GM23338 (cell line): ENCODE measurements at regions not wholly inside any gene's neighbourhood (a gene's known extent, or its start where the extent isn't known, plus 50 kb on each side); places are given as distances from the start of the nearest gene placed in this dataset.

ENCODE experiments used
- ATAC-seq: fragments of 200-7000 bp; cut with Tn5 transposase; 3 replicates; pipeline ENCODE4 v1.9.1; 2020
- DNase-seq: peaks from one replicate; pipeline ENCODE4 v3.0.0-alpha.2; 2015; ENCODE audit warnings: low spot score
- H2AFZ ChIP-seq: fragments of 200-600 bp; sonication (generic); 2 replicates; pipeline ENCODE4 v1.8.0; 2016; ENCODE audit warnings: antibody characterized with exemption, mild to moderate bottlenecking, moderate library complexity
- H3F3A ChIP-seq: fragments of 200-600 bp; sonication (generic); replicated peaks from 2 replicates; pipeline ENCODE4 v1.8.0; 2017; ENCODE audit warnings: antibody characterized with exemption, mixed run types, low read depth
- H3K27ac ChIP-seq: fragments of 200-600 bp; sonication (generic); 2 replicates; pipeline ENCODE4 v1.6.1; 2016; ENCODE audit warnings: low read depth
- H3K27me3 ChIP-seq: fragments of 200-600 bp; sonication (generic); 2 replicates; pipeline ENCODE4 v1.8.0; 2016; ENCODE audit warnings: mild to moderate bottlenecking, mixed run types, moderate library complexity; ENCODE audit not compliant: insufficient read depth
- H3K36me3 ChIP-seq: fragments of 200-600 bp; sonication (generic); 2 replicates; pipeline ENCODE4 v1.8.0; 2016; ENCODE audit warnings: mild to moderate bottlenecking; ENCODE audit not compliant: insufficient read depth
- H3K4me1 ChIP-seq: fragments of 200-600 bp; sonication (generic); 2 replicates; pipeline ENCODE4 v1.8.0; 2016; ENCODE audit warnings: mild to moderate bottlenecking, moderate library complexity; ENCODE audit not compliant: insufficient read depth
- H3K4me2 ChIP-seq: fragments of 200-600 bp; sonication (generic); 2 replicates; pipeline ENCODE4 v1.7.1; 2017; ENCODE audit warnings: mixed run types
- H3K4me3 ChIP-seq: fragments of 200-600 bp; sonication (generic); 2 replicates; pipeline ENCODE4 v1.6.1; 2016; ENCODE audit warnings: mixed run types
- H3K79me2 ChIP-seq: fragments of 200-600 bp; sonication (generic); replicated peaks from 2 replicates; pipeline ENCODE4 v1.8.0; 2017; ENCODE audit warnings: mild to moderate bottlenecking; ENCODE audit not compliant: insufficient read depth
- H3K9me2 ChIP-seq: fragments of 200-600 bp; sonication (generic); 2 replicates; pipeline ENCODE4 v1.8.0; 2017; ENCODE audit not compliant: insufficient read depth
- H4K20me1 ChIP-seq: fragments of 200-600 bp; sonication (generic); replicated peaks from 2 replicates; pipeline ENCODE4 v1.8.0; 2017; ENCODE audit warnings: mild to moderate bottlenecking; ENCODE audit not compliant: insufficient read depth
- H3K27ac Mint-ChIP-seq: 2 replicates; pipeline ENCODE4 v1.8.0; 2020; ENCODE audit warnings: inconsistent platforms, mild to moderate bottlenecking, moderate library complexity, mixed read lengths
- H3K27me3 Mint-ChIP-seq: 3 replicates; pipeline ENCODE4 v1.8.0; 2022; ENCODE audit warnings: low read depth, mild to moderate bottlenecking, moderate library complexity, mixed read lengths, inconsistent platforms; ENCODE audit not compliant: insufficient read depth, poor library complexity
- H3K36me3 Mint-ChIP-seq: 3 replicates; pipeline ENCODE4 v1.8.0; 2021; ENCODE audit warnings: low read depth, mild to moderate bottlenecking, inconsistent platforms, moderate library complexity, mixed read lengths
- H3K4me1 Mint-ChIP-seq: 3 replicates; pipeline ENCODE4 v1.8.0; 2020; ENCODE audit warnings: mild to moderate bottlenecking, inconsistent platforms, mixed read lengths
- H3K4me3 Mint-ChIP-seq: 3 replicates; pipeline ENCODE4 v1.8.0; 2021; ENCODE audit warnings: moderate library complexity, mild to moderate bottlenecking, inconsistent platforms, mixed read lengths
- H3K9me3 Mint-ChIP-seq: 3 replicates; pipeline ENCODE4 v1.8.0; 2020; ENCODE audit warnings: moderate library complexity, mild to moderate bottlenecking, inconsistent platforms, mixed read lengths
- CREB1 ChIP-seq: fragments of 250-450 bp; sonication (Bioruptor Pico); IDR thresholded peaks from 2 replicates; pipeline ENCODE4 v1.5.0; 2020; ENCODE audit warnings: low read depth, mild to moderate bottlenecking, moderate library complexity
- EZH2 ChIP-seq: fragments of 200-600 bp; sonication (generic); IDR thresholded peaks from one replicate; pipeline ENCODE4 v1.8.0; 2017; ENCODE audit warnings: antibody characterized with exemption, mild to moderate bottlenecking, low read depth; ENCODE audit not compliant: unreplicated experiment
- EZH2phosphoT487 ChIP-seq: fragments of 200-600 bp; sonication (generic); IDR thresholded peaks from one replicate; pipeline ENCODE4 v1.8.1; 2018; ENCODE audit warnings: antibody characterized with exemption; ENCODE audit not compliant: unreplicated experiment
- JUNB ChIP-seq: IDR thresholded peaks from one replicate; pipeline ENCODE4 v1.6.1; 2016; ENCODE audit warnings: antibody characterized with exemption; ENCODE audit not compliant: unreplicated experiment
- NANOG ChIP-seq: IDR thresholded peaks from 2 replicates; pipeline ENCODE4 v1.6.1; 2016; ENCODE audit warnings: antibody characterized with exemption, borderline replicate concordance
- POLR2AphosphoS5 ChIP-seq: IDR thresholded peaks from 2 replicates; pipeline ENCODE4 v1.6.1; 2016; ENCODE audit warnings: antibody characterized with exemption, low read depth
- STAT1 ChIP-seq: IDR thresholded peaks from one replicate; pipeline ENCODE4 v1.6.1; 2016; ENCODE audit warnings: antibody characterized with exemption; ENCODE audit not compliant: unreplicated experiment
- ZNF114 ChIP-seq: fragments of 250-450 bp; sonication (Bioruptor Pico); IDR thresholded peaks from 2 replicates; pipeline ENCODE4 v1.5.0; 2020; ENCODE audit warnings: mild to moderate bottlenecking, moderate library complexity
- ZNF331 ChIP-seq: fragments of 250-450 bp; sonication (Bioruptor Pico); IDR thresholded peaks from 2 replicates; pipeline ENCODE4 v1.5.0; 2020; ENCODE audit warnings: low read depth, mild to moderate bottlenecking, moderate library complexity
- TF ChIP-seq, protein P1 (sequence below): IDR thresholded peaks from one replicate; pipeline ENCODE4 v1.6.1; 2018; ENCODE audit warnings: antibody characterized with exemption; ENCODE audit not compliant: unreplicated experiment
- TF ChIP-seq, protein P2 (sequence below), 2 experiments: fragments of 200-600 bp in 1 of 2; sonication (generic) in 1 of 2; conservative IDR thresholded peaks; 2 replicates each; pipeline versions ENCODE4 v1.5.1 to v1.6.1; 2016 to 2017; ENCODE audit warnings: antibody characterized with exemption in 2 of 2, low read depth in 2 of 2, mild to moderate bottlenecking in 2 of 2, moderate library complexity in 1 of 2
- TF ChIP-seq, protein P3 (sequence below): IDR thresholded peaks from 2 replicates; pipeline ENCODE4 v1.6.1; 2016; ENCODE audit warnings: antibody characterized with exemption
- TF ChIP-seq, protein P4 (sequence below): fragments of 250-450 bp; sonication (Bioruptor Pico); IDR thresholded peaks from 2 replicates; pipeline ENCODE4 v1.5.0; 2020; ENCODE audit warnings: mild to moderate bottlenecking, moderate library complexity

DNA sequence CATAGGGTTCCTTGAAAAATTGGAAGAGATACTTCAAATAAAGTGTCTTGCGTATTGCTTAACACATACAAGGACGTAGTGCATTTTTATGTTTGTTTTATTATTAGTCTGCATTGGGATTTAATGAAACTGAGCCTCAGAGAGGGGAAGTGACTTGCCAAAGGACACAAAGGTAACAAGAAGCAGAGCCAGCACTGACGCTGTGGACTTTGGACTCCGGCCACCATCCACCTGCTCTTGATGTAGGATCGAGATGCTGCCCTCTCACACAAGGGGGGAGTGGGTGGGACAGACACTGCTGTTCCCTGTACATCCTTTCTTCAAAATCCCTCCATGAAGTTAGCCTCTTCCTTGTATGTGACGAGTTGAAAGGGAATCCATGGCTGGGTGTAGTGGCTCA is 435.4 kb upstream of the RGMA start:
- Histone ChIP-seq H3K4me2 (no peak overlapping the region), H2AFZ (no peak overlapping the region), H3K9me2 (no peaks in the 10 kb centered on the region), H3K79me2 (no peaks in the 10 kb centered on the region), H4K20me1 (no peaks in the 10 kb centered on the region), H3K27ac (no peak overlapping the region), H3F3A (no peaks in the 10 kb centered on the region), H3K4me3 (no peak overlapping the region), H3K27me3 (no peaks in the 10 kb centered on the region), H3K36me3 (no peaks in the 10 kb centered on the region), H3K4me1 (0 out of 2 replicates have a peak, but pooled peaks cover 5% of the 10 kb centered on the region)
- no peaks in the 10 kb centered on the region for H3K36me3 Mint-ChIP-seq
- TF ChIP-seq NANOG (no peak), ZNF331 (CRISPR knock-in tag) (no peak), CREB1 (CRISPR knock-in tag) (no peak), EZH2phosphoT487 (no peak), EZH2 (no peak), POLR2AphosphoS5 (no peak), STAT1 (no peak), JUNB (no peak), ZNF114 (no peak)
- TF ChIP-seq, protein P1, sequence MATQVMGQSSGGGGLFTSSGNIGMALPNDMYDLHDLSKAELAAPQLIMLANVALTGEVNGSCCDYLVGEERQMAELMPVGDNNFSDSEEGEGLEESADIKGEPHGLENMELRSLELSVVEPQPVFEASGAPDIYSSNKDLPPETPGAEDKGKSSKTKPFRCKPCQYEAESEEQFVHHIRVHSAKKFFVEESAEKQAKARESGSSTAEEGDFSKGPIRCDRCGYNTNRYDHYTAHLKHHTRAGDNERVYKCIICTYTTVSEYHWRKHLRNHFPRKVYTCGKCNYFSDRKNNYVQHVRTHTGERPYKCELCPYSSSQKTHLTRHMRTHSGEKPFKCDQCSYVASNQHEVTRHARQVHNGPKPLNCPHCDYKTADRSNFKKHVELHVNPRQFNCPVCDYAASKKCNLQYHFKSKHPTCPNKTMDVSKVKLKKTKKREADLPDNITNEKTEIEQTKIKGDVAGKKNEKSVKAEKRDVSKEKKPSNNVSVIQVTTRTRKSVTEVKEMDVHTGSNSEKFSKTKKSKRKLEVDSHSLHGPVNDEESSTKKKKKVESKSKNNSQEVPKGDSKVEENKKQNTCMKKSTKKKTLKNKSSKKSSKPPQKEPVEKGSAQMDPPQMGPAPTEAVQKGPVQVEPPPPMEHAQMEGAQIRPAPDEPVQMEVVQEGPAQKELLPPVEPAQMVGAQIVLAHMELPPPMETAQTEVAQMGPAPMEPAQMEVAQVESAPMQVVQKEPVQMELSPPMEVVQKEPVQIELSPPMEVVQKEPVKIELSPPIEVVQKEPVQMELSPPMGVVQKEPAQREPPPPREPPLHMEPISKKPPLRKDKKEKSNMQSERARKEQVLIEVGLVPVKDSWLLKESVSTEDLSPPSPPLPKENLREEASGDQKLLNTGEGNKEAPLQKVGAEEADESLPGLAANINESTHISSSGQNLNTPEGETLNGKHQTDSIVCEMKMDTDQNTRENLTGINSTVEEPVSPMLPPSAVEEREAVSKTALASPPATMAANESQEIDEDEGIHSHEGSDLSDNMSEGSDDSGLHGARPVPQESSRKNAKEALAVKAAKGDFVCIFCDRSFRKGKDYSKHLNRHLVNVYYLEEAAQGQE, result no peak
- TF ChIP-seq, protein P2, sequence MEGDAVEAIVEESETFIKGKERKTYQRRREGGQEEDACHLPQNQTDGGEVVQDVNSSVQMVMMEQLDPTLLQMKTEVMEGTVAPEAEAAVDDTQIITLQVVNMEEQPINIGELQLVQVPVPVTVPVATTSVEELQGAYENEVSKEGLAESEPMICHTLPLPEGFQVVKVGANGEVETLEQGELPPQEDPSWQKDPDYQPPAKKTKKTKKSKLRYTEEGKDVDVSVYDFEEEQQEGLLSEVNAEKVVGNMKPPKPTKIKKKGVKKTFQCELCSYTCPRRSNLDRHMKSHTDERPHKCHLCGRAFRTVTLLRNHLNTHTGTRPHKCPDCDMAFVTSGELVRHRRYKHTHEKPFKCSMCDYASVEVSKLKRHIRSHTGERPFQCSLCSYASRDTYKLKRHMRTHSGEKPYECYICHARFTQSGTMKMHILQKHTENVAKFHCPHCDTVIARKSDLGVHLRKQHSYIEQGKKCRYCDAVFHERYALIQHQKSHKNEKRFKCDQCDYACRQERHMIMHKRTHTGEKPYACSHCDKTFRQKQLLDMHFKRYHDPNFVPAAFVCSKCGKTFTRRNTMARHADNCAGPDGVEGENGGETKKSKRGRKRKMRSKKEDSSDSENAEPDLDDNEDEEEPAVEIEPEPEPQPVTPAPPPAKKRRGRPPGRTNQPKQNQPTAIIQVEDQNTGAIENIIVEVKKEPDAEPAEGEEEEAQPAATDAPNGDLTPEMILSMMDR (conservative IDR thresholded peaks at IDR 0.05; ENCODE audit: low read depth in 2 of 2), result no peak
- TF ChIP-seq, protein P3, sequence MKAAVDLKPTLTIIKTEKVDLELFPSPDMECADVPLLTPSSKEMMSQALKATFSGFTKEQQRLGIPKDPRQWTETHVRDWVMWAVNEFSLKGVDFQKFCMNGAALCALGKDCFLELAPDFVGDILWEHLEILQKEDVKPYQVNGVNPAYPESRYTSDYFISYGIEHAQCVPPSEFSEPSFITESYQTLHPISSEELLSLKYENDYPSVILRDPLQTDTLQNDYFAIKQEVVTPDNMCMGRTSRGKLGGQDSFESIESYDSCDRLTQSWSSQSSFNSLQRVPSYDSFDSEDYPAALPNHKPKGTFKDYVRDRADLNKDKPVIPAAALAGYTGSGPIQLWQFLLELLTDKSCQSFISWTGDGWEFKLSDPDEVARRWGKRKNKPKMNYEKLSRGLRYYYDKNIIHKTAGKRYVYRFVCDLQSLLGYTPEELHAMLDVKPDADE, result no peak
- TF ChIP-seq, protein P4, sequence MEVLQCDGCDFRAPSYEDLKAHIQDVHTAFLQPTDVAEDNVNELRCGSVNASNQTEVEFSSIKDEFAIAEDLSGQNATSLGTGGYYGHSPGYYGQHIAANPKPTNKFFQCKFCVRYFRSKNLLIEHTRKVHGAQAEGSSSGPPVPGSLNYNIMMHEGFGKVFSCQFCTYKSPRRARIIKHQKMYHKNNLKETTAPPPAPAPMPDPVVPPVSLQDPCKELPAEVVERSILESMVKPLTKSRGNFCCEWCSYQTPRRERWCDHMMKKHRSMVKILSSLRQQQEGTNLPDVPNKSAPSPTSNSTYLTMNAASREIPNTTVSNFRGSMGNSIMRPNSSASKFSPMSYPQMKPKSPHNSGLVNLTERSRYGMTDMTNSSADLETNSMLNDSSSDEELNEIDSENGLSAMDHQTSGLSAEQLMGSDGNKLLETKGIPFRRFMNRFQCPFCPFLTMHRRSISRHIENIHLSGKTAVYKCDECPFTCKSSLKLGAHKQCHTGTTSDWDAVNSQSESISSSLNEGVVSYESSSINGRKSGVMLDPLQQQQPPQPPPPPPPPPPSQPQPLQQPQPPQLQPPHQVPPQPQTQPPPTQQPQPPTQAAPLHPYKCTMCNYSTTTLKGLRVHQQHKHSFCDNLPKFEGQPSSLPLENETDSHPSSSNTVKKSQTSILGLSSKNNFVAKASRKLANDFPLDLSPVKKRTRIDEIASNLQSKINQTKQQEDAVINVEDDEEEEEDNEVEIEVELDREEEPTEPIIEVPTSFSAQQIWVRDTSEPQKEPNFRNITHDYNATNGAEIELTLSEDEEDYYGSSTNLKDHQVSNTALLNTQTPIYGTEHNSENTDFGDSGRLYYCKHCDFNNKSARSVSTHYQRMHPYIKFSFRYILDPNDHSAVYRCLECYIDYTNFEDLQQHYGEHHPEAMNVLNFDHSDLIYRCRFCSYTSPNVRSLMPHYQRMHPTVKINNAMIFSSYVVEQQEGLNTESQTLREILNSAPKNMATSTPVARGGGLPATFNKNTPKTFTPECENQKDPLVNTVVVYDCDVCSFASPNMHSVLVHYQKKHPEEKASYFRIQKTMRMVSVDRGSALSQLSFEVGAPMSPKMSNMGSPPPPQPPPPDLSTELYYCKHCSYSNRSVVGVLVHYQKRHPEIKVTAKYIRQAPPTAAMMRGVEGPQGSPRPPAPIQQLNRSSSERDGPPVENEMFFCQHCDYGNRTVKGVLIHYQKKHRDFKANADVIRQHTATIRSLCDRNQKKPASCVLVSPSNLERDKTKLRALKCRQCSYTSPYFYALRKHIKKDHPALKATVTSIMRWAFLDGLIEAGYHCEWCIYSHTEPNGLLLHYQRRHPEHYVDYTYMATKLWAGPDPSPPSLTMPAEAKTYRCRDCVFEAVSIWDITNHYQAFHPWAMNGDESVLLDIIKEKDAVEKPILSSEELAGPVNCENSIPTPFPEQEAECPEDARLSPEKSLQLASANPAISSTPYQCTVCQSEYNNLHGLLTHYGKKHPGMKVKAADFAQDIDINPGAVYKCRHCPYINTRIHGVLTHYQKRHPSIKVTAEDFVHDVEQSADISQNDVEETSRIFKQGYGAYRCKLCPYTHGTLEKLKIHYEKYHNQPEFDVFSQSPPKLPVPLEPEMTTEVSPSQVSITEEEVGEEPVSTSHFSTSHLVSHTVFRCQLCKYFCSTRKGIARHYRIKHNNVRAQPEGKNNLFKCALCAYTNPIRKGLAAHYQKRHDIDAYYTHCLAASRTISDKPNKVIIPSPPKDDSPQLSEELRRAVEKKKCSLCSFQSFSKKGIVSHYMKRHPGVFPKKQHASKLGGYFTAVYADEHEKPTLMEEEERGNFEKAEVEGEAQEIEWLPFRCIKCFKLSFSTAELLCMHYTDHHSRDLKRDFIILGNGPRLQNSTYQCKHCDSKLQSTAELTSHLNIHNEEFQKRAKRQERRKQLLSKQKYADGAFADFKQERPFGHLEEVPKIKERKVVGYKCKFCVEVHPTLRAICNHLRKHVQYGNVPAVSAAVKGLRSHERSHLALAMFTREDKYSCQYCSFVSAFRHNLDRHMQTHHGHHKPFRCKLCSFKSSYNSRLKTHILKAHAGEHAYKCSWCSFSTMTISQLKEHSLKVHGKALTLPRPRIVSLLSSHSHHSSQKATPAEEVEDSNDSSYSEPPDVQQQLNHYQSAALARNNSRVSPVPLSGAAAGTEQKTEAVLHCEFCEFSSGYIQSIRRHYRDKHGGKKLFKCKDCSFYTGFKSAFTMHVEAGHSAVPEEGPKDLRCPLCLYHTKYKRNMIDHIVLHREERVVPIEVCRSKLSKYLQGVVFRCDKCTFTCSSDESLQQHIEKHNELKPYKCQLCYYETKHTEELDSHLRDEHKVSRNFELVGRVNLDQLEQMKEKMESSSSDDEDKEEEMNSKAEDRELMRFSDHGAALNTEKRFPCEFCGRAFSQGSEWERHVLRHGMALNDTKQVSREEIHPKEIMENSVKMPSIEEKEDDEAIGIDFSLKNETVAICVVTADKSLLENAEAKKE (CRISPR knock-in tag), result no peak
- peaks cover 19% of the 10 kb centered on the region for H3K4me1 Mint-ChIP-seq
- no peak for ATAC-seq
- H3K27me3 Mint-ChIP-seq, result peaks cover 2% of the 10 kb centered on the region
- no peak overlapping the region for H3K27ac Mint-ChIP-seq
- no peak overlapping the region for H3K4me3 Mint-ChIP-seq
- no peak for DNase-seq
- H3K9me3 Mint-ChIP-seq, result no peaks in the 10 kb centered on the region
